ENCODE measurements at regions not wholly inside any gene's neighbourhood (a gene's known extent, or its start where the extent isn't known, plus 50 kb on each side); places are given as distances from the start of the nearest gene placed in this dataset.

DNA sequence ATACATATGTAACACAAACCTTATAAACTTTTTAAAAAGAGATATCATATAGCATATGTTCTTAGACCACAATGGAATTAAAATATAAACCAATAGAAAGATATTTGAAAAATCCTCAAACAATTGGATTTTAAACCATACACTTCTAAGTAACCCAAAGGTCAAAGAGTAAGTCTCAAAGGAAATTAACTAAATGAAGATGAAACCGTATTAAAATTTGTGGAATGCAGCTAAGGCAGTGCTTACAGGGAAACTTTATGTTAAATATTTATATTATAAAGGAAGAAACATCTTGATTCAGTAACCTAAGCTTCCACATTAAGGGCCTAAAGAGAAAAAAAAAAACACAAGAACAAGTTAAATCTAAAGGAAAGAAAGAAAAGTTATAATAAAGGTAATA, 966.1 kb downstream of the SLC4A3 start (continued):
- TF ChIP-seq, protein P1, sequence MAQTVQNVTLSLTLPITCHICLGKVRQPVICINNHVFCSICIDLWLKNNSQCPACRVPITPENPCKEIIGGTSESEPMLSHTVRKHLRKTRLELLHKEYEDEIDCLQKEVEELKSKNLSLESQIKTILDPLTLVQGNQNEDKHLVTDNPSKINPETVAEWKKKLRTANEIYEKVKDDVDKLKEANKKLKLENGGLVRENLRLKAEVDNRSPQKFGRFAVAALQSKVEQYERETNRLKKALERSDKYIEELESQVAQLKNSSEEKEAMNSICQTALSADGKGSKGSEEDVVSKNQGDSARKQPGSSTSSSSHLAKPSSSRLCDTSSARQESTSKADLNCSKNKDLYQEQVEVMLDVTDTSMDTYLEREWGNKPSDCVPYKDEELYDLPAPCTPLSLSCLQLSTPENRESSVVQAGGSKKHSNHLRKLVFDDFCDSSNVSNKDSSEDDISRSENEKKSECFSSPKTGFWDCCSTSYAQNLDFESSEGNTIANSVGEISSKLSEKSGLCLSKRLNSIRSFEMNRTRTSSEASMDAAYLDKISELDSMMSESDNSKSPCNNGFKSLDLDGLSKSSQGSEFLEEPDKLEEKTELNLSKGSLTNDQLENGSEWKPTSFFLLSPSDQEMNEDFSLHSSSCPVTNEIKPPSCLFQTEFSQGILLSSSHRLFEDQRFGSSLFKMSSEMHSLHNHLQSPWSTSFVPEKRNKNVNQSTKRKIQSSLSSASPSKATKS (CRISPR knock-in tag; IDR thresholded peaks at IDR 0.05) = no peak
- TF ChIP-seq, protein P2, sequence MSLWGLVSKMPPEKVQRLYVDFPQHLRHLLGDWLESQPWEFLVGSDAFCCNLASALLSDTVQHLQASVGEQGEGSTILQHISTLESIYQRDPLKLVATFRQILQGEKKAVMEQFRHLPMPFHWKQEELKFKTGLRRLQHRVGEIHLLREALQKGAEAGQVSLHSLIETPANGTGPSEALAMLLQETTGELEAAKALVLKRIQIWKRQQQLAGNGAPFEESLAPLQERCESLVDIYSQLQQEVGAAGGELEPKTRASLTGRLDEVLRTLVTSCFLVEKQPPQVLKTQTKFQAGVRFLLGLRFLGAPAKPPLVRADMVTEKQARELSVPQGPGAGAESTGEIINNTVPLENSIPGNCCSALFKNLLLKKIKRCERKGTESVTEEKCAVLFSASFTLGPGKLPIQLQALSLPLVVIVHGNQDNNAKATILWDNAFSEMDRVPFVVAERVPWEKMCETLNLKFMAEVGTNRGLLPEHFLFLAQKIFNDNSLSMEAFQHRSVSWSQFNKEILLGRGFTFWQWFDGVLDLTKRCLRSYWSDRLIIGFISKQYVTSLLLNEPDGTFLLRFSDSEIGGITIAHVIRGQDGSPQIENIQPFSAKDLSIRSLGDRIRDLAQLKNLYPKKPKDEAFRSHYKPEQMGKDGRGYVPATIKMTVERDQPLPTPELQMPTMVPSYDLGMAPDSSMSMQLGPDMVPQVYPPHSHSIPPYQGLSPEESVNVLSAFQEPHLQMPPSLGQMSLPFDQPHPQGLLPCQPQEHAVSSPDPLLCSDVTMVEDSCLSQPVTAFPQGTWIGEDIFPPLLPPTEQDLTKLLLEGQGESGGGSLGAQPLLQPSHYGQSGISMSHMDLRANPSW (CRISPR knock-in tag; IDR thresholded peaks at IDR 0.05; ENCODE audit: borderline replicate concordance) = no peak
- TF ChIP-seq TGIF2 (CRISPR knock-in tag; IDR thresholded peaks at IDR 0.05) = no peak
- TF ChIP-seq, protein P3, sequence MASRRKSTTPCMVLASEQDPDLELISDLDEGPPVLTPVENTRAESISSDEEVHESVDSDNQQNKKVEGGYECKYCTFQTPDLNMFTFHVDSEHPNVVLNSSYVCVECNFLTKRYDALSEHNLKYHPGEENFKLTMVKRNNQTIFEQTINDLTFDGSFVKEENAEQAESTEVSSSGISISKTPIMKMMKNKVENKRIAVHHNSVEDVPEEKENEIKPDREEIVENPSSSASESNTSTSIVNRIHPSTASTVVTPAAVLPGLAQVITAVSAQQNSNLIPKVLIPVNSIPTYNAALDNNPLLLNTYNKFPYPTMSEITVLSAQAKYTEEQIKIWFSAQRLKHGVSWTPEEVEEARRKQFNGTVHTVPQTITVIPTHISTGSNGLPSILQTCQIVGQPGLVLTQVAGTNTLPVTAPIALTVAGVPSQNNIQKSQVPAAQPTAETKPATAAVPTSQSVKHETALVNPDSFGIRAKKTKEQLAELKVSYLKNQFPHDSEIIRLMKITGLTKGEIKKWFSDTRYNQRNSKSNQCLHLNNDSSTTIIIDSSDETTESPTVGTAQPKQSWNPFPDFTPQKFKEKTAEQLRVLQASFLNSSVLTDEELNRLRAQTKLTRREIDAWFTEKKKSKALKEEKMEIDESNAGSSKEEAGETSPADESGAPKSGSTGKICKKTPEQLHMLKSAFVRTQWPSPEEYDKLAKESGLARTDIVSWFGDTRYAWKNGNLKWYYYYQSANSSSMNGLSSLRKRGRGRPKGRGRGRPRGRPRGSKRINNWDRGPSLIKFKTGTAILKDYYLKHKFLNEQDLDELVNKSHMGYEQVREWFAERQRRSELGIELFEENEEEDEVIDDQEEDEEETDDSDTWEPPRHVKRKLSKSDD (CRISPR knock-in tag; IDR thresholded peaks at IDR 0.05; ENCODE audit: low read depth) = no peak
- TF ChIP-seq, protein P4, sequence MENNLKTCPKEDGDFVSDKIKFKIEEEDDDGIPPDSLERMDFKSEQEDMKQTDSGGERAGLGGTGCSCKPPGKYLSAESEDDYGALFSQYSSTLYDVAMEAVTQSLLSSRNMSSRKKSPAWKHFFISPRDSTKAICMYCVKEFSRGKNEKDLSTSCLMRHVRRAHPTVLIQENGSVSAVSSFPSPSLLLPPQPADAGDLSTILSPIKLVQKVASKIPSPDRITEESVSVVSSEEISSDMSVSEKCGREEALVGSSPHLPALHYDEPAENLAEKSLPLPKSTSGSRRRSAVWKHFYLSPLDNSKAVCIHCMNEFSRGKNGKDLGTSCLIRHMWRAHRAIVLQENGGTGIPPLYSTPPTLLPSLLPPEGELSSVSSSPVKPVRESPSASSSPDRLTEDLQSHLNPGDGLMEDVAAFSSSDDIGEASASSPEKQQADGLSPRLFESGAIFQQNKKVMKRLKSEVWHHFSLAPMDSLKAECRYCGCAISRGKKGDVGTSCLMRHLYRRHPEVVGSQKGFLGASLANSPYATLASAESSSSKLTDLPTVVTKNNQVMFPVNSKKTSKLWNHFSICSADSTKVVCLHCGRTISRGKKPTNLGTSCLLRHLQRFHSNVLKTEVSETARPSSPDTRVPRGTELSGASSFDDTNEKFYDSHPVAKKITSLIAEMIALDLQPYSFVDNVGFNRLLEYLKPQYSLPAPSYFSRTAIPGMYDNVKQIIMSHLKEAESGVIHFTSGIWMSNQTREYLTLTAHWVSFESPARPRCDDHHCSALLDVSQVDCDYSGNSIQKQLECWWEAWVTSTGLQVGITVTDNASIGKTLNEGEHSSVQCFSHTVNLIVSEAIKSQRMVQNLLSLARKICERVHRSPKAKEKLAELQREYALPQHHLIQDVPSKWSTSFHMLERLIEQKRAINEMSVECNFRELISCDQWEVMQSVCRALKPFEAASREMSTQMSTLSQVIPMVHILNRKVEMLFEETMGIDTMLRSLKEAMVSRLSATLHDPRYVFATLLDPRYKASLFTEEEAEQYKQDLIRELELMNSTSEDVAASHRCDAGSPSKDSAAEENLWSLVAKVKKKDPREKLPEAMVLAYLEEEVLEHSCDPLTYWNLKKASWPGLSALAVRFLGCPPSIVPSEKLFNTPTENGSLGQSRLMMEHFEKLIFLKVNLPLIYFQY (CRISPR knock-in tag; IDR thresholded peaks at IDR 0.05; ENCODE audit: borderline replicate concordance) = no peak
- no peak for TF ChIP-seq MED1 (CRISPR knock-in tag; IDR thresholded peaks at IDR 0.05)
- TF ChIP-seq, protein P5, sequence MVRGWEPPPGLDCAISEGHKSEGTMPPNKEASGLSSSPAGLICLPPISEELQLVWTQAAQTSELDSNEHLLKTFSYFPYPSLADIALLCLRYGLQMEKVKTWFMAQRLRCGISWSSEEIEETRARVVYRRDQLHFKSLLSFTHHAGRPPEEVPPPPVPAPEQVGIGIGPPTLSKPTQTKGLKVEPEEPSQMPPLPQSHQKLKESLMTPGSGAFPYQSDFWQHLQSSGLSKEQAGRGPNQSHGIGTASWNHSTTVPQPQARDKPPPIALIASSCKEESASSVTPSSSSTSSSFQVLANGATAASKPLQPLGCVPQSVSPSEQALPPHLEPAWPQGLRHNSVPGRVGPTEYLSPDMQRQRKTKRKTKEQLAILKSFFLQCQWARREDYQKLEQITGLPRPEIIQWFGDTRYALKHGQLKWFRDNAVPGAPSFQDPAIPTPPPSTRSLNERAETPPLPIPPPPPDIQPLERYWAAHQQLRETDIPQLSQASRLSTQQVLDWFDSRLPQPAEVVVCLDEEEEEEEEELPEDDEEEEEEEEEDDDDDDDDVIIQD (CRISPR knock-in tag; IDR thresholded peaks at IDR 0.05; ENCODE audit: low read depth) = no peak
- no peak for TF ChIP-seq ZFP82 (CRISPR knock-in tag; IDR thresholded peaks at IDR 0.05; ENCODE audit: borderline replicate concordance)
